ENCODE measurements at regions not wholly inside any gene's neighbourhood (a gene's known extent, or its start where the extent isn't known, plus 50 kb on each side); places are given as distances from the start of the nearest gene placed in this dataset.

DNA sequence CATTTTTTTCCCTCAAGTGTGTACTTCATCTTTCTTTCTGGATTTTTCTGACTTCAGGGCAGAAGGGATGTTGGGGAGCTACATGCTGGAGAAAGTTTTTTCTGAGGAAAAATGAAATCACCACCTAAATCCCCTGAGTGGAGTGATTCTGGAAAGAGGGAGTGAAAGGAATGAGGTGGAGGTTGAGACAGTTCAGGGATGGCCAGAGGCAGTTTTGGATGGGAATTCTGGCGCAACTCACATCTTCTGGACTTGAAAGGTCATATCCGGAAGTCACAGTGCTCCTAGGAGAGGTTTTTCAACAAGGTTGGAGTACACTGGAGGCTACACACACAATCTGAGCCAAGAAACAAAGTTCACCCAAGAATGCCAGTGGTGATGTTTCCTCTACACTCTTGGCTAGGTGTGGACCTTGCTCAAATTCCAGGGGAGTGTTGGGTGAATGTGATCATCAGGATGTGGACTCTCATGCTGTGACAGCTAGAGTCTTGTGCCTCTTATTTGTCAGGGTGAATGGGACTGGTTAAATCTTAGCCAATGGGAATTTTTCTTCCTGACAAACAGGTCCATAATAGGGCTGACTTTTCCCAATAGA, 161.5 kb downstream of the HLX start:
- ChIA-PET CTCF (ENCODE audit: low intra/inter-chr PET ratio, low total read pairs) (no interaction called here), POLR2A (no interaction called here)
- no peak for DNase-seq (ENCODE audit: low spot score)
- Histone ChIP-seq H3K9me3 (ENCODE audit: low read length) (no peaks in the 10 kb centered on the region), H3K9ac (ENCODE audit: insufficient read depth, low read depth, low read length) (no peak overlapping the region), H3K36me3 (replicated peaks in 1 of 2; ENCODE audit: control insufficient read depth in 1 of 2, insufficient read depth in 2 of 2, low read length in 2 of 2) (no peaks in the 10 kb centered on the region), H3K4me2 (ENCODE audit: low read depth, low read length) (no peak overlapping the region), H3K4me3 (replicated peaks in 1 of 3; ENCODE audit: insufficient read depth in 1 of 3, low read depth in 2 of 3, low read length in 3 of 3) (no peak overlapping the region), H3K4me1 (ENCODE audit: insufficient read depth, low read length) (no peaks in the 10 kb centered on the region), H3K27ac (ENCODE audit: extremely low read length, insufficient read depth, low read length) (no peak overlapping the region), H4K20me1 (ENCODE audit: insufficient read depth, low read length) (no peaks in the 10 kb centered on the region), H2AFZ (ENCODE audit: low read length) (no peak overlapping the region), H3K79me2 (ENCODE audit: insufficient read depth, low read length) (no peaks in the 10 kb centered on the region), H3K27me3 (ENCODE audit: control insufficient read depth in 1 of 2, insufficient read depth in 2 of 2, low read length in 2 of 2) (no peaks in the 10 kb centered on the region)
- BruUV-seq (replicated peaks): no TSS peak
- WGBS (ENCODE audit: low lambda C conversion rate): 9% methylated on average over 2 of the region's 2 CpGs
- in situ Hi-C loops (cut with HindIII; ENCODE audit: extremely low pct_ligation_motif_present, low pct_unique_long_range_greater_than_20kb) (no loop called here), intact Hi-C loops (cut with micrococcal nuclease; ENCODE audit: unreplicated experiment) (no loop called here)
- TF ChIP-seq TBX3 (IDR thresholded peaks at IDR 0.05; ENCODE audit: borderline replicate concordance): no peak
- no peak for TF ChIP-seq ZNF451 (CRISPR knock-in tag; IDR thresholded peaks at IDR 0.05)
- TF ChIP-seq NR2F6 (IDR thresholded peaks at IDR 0.05): no peak
- TF ChIP-seq NR2F6 (CRISPR knock-in tag; IDR thresholded peaks at IDR 0.05): no peak
- ATAC-seq: peak; percentile 63
- no peak for FAIRE-seq

DNA sequence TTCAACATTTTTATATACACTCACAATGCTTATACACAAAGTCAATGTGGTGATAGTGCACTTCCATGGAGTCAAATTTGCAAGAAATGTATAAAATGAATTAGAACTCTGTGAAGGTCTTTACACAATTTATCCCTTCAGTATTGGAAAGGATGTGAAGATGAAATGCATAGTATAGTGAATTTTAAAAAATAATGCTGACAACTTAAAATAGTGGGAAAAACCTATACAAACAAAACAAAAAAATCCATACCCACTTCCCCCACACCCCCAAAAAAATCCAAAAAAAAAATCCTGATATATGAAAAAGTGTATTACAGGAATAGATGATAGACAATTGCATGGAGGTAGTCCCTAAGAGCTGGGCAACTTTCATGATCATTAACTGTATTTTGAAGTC, 165.3 kb downstream of the HLX start:
- Histone ChIP-seq H3K27ac (ENCODE audit: extremely low read length, insufficient read depth, low read length) (no peak overlapping the region), H3K9ac (ENCODE audit: insufficient read depth, low read depth, low read length) (no peak overlapping the region), H3K4me2 (ENCODE audit: low read depth, low read length) (no peak overlapping the region), H3K79me2 (ENCODE audit: insufficient read depth, low read length) (no peaks in the 10 kb centered on the region), H3K36me3 (replicated peaks in 1 of 2; ENCODE audit: control insufficient read depth in 1 of 2, insufficient read depth in 2 of 2, low read length in 2 of 2) (no peaks in the 10 kb centered on the region), H2AFZ (ENCODE audit: low read length) (no peak overlapping the region), H4K20me1 (ENCODE audit: insufficient read depth, low read length) (no peaks in the 10 kb centered on the region), H3K4me1 (ENCODE audit: insufficient read depth, low read length) (no peaks in the 10 kb centered on the region), H3K9me3 (ENCODE audit: low read length) (no peaks in the 10 kb centered on the region), H3K4me3 (replicated peaks in 1 of 3; ENCODE audit: insufficient read depth in 1 of 3, low read depth in 2 of 3, low read length in 3 of 3) (no peak overlapping the region), H3K27me3 (ENCODE audit: control insufficient read depth in 1 of 2, insufficient read depth in 2 of 2, low read length in 2 of 2) (no peaks in the 10 kb centered on the region)
- TF ChIP-seq, protein P1, sequence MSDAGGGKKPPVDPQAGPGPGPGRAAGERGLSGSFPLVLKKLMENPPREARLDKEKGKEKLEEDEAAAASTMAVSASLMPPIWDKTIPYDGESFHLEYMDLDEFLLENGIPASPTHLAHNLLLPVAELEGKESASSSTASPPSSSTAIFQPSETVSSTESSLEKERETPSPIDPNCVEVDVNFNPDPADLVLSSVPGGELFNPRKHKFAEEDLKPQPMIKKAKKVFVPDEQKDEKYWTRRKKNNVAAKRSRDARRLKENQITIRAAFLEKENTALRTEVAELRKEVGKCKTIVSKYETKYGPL (CRISPR knock-in tag; IDR thresholded peaks at IDR 0.05): no peak
- TF ChIP-seq NFIB (CRISPR knock-in tag; IDR thresholded peaks at IDR 0.05; ENCODE audit: borderline replicate concordance) (no peak), MTERF4 (CRISPR knock-in tag; IDR thresholded peaks at IDR 0.05) (no peak), MAFK (conservative IDR thresholded peaks at IDR 0.05 in 1 of 2, IDR thresholded peaks at IDR 0.05 in 1 of 2; ENCODE audit: low read length in 2 of 2) (peak in 1 of 2 experiments; percentile 64; a peak in 3 of 4 replicates), ZNF562 (CRISPR knock-in tag; IDR thresholded peaks at IDR 0.05; ENCODE audit: borderline replicate concordance) (no peak), MAFF (IDR thresholded peaks at IDR 0.05; ENCODE audit: low read depth, low read length) (peak; percentile 57; the same call in 1 of the 2 replicates)
- no peak for ATAC-seq
- CTCF ChIA-PET (ENCODE audit: low intra/inter-chr PET ratio, low total read pairs): no interaction called here
- in situ Hi-C loops (cut with HindIII; ENCODE audit: extremely low pct_ligation_motif_present, low pct_unique_long_range_greater_than_20kb): no loop called here
- FAIRE-seq: no peak
- POLR2A ChIA-PET: no interaction called here
- no TSS peak for BruUV-seq (replicated peaks)
- intact Hi-C loops (cut with micrococcal nuclease; ENCODE audit: unreplicated experiment): no loop called here
- DNase-seq (ENCODE audit: low spot score): no peak

All from HepG2 (cell line).